DMS53 (cell line): ENCODE measurements at regions not wholly inside any gene's neighbourhood (a gene's known extent, or its start where the extent isn't known, plus 50 kb on each side); places are given as distances from the start of the nearest gene placed in this dataset.

Source experiments
- DNase-seq: peaks from one replicate; lab custom pipeline; 2025; lab: John Stamatoyannopoulos, UW

DNA sequence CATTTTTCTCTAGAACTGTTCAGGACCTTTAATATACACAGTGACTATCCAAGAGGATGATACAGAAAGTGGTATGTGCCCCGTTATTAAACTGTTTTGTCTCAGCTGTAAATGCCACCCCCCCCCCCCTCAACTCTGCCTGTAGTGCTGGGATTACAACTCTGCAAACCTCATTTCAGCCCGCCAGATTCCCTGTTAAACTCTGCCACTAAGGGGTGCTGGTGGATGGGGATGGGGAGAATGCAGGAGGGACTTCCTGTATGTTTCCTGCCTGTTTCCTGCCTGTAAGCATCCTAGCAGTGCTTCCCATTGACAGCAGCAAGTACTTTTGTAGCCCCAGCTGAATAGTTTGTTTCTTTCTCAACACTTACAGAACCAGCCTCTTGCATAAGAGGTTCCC lies 301.7 kb upstream of the RORA start:
- peak; percentile 14 for DNase-seq

DNA sequence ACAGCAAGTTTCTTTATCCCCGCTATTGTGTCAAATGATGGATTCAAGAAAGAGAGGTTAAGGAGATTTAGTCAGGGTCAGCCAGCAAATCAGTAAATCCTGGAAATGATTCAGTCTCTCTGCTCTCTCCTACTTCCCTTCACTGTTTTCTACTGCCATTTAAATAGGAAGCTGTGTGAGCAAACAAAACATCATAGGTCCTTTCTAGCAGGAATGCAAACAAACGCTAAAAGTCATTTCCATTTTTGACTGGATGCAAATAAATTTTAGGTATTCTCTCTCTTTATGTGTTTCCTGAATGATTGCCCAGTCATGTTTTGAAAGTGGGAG lies 299.4 kb upstream of the RORA start:
- no peak for DNase-seq

GRCh38 chr15:61527836-61528580 lies 298.9 kb upstream of the RORA start:
- DNase-seq: no peak

- DNase-seq: no peak
These were observed 295.4 kb upstream of the RORA start for GRCh38 chr15:61524545-61524944.

GRCh38 chr15:61524086-61524485 lies 295.0 kb upstream of the RORA start:
- no peak for DNase-seq

DNA sequence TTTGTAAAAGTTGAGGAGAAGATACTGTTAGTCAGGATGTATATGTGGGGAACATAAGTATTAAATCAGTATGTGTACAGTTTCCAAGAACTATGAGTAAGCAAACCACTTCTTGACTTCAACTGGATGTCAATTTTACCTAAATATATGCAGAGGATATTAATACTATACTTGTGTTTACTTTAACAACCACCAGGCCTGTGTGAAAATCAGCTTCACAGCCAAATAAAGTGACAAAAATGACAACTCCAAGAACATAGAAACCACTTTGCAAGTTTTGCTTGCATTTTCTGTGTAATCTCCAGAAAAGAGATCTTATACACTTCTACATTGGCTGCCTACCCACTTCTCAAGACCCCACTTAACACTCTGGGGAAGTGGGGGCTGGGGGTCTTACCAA lies 293.3 kb upstream of the RORA start:
- DNase-seq: no peak

GRCh38 chr15:61521953-61522352 lies 292.9 kb upstream of the RORA start:
- DNase-seq: no peak

GRCh38 chr15:61519296-61519695 lies 290.2 kb upstream of the RORA start:
- no peak for DNase-seq

- DNase-seq: no peak
These were observed 289.3 kb upstream of the RORA start for GRCh38 chr15:61518191-61518950.

DNA sequence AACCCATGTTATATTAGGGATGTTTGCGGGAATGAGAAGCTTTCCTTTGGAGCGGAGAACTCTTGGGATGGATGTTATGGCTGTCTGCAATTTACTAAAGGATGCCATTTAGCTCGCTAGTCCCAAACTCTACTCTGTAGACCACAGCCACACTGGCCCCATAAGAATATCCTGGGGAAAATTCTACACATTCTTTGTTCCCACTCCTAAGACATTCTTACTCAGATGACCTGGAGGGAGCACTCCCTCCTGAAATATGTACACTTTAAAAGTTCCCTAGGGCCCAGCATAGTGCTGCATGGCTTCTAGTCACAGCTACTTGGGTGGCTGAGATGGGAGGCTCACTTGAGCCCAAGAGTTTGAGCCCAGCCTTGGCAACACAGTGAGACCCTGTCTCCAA lies 288.7 kb upstream of the RORA start:
- no peak for DNase-seq

- DNase-seq: no peak
These were observed 288.2 kb upstream of the RORA start for GRCh38 chr15:61517335-61517734.

- no peak for DNase-seq
These were observed 282.7 kb upstream of the RORA start for GRCh38 chr15:61511756-61512155.

GRCh38 chr15:61511089-61511488 lies 282.0 kb upstream of the RORA start:
- no peak for DNase-seq

GRCh38 chr15:61509327-61509840 lies 280.3 kb upstream of the RORA start:
- DNase-seq: no peak

- no peak for DNase-seq
These were observed 274.4 kb upstream of the RORA start for GRCh38 chr15:61503383-61503969.

GRCh38 chr15:61501815-61502389 lies 272.8 kb upstream of the RORA start:
- no peak for DNase-seq

DNA sequence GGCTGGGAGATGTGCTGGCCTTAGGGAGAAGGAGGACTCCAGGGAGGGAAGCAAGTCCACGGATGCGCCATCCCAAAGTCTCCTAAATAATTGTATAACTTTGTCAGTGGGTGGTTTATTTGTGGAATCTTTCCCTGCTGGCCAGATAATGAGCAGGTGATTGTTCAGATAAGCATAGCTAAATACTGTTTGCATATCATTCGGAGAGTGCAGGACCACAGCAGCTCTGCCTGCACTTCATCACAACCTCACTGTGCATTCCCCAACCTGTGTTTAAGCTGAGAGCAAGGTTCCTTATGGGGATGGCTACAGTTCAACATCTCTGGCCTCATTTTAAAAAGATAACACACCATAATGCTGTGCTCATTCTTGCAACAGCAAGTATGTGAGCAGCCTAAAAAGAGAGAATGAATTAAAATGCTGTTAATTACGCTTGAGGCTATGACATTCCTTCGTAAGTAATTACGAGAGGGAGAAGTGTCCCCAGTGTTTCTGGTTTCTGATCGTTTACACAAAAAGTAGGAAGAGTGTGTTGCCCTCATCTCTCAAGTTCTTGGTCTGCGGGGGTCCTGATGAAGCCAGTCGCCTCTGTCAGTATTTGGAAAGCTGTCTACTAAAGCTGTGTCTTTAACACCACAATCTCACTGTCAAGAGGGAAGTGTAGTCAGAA lies 272.0 kb upstream of the RORA start:
- DNase-seq: no peak

- DNase-seq: no peak
These were observed 271.4 kb upstream of the RORA start for GRCh38 chr15:61500523-61500922.

- no peak for DNase-seq
These were observed 270.3 kb upstream of the RORA start for GRCh38 chr15:61499376-61499775.

- no peak for DNase-seq
These were observed 260.5 kb upstream of the RORA start for GRCh38 chr15:61489571-61489970.

DNA sequence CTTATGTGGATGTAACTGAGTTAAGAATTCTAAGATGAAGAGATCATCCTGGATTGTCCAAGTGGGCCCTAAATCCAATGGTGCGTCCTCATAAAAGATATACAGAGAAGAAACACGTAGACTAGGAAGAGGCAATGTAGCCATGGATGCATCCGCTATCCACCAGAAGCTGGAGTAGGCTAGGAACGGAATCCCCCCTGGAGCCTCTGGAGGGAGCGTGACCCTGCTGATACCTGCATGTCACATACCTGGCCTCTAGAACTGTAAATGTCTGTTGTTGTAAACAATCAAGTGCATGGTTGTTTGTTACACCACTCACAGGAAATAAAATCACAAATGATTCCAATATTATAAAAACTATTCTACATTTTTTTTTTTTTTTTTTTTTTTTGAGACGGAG lies 254.5 kb upstream of the RORA start:
- no peak for DNase-seq

GRCh38 chr15:61481886-61482285 lies 252.8 kb upstream of the RORA start:
- no peak for DNase-seq
